ENCODE measurements at regions not wholly inside any gene's neighbourhood (a gene's known extent, or its start where the extent isn't known, plus 50 kb on each side); places are given as distances from the start of the nearest gene placed in this dataset.

DNA sequence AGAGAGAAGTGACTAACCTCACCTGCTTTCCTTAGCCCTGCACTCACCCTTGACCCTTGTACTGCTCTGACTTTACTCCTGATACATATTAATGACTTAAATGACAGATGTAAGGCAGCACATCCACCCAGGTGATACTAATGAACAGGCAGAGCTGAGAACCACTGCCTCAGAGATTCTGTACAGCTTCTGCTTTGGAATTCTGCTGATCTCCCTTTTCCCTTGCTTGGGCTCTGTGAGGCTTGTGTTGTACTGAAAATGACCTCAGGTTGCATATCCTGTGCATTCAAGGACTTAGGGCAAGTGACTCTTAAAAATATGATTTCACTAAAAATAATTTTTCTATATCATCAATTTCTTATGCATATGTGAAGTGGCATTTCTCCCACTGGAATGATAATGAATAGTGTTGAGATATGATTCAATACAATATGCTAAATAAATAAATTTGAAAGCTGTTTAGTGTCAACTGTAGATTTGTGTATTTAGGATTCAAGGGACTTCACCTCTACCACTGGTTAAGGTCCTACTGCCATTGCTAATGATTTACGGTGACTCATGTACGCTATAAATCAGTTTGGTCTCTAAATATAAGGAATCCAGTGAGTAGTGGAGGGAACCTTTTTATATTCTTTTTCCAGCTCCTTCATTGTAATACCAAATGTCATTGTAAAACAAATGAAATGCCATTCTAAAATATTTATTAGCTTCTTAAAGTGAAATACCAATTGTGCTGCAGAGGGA, 328.3 kb downstream of the SOCS6 start:
- no peak overlapping the region for H3K4me2 ChIP-seq (ENCODE audit: low read length)
- no peaks in the 10 kb centered on the region for H3K36me3 ChIP-seq (ENCODE audit: control insufficient read depth in 1 of 2, insufficient read depth in 2 of 2, low read length in 2 of 2)
- no peak overlapping the region for H3K4me3 ChIP-seq (replicated peaks in 1 of 2; ENCODE audit: low read depth in 1 of 2, low read length in 2 of 2)
- ATAC-seq (no peak), DNase-seq (ENCODE audit: low read depth, low spot score) (no peak)
- no peaks in the 10 kb centered on the region for H3K9me2 ChIP-seq (ENCODE audit: insufficient read depth)
- ChIA-PET RAD21 (ENCODE audit: low non-redundant PET in 1 of 2, low total read pairs in 2 of 2, uncharacterized antibody in 2 of 2, unreplicated experiment in 2 of 2) (no interaction called here), CTCF (no interaction called here), POLR2A (no interaction called here)
- H4K20me1 ChIP-seq (ENCODE audit: insufficient read depth), result no peaks in the 10 kb centered on the region
- H3K9me3 ChIP-seq (ENCODE audit: control insufficient read depth in 1 of 2, insufficient read depth in 1 of 2, low read depth in 1 of 2, low read length in 2 of 2), result no peaks in the 10 kb centered on the region
- BruUV-seq (replicated peaks), result no TSS peak
- TF ChIP-seq CEBPB (IDR thresholded peaks at IDR 0.05; ENCODE audit: low read depth) (no peak), FOSL1 (IDR thresholded peaks at IDR 0.05; ENCODE audit: low read depth) (no peak), EGR1 (IDR thresholded peaks at IDR 0.05; ENCODE audit: low read depth) (no peak), SRF (IDR thresholded peaks at IDR 0.05; ENCODE audit: low read depth) (no peak), ELF1 (IDR thresholded peaks at IDR 0.05; ENCODE audit: borderline replicate concordance, low read depth) (no peak), POLR2AphosphoS5 (IDR thresholded peaks at IDR 0.05; ENCODE audit: low read depth, low read length) (no peak), POLR2A (IDR thresholded peaks at IDR 0.05; ENCODE audit: borderline replicate concordance, extremely low read depth, insufficient read depth, insufficient read length) (no peak), ZFX (IDR thresholded peaks at IDR 0.05) (no peak), ZNF274 (IDR thresholded peaks at IDR 0.05; ENCODE audit: low read depth, low read length) (no peak), JUND (IDR thresholded peaks at IDR 0.05) (no peak), YY1 (IDR thresholded peaks at IDR 0.05; ENCODE audit: extremely low read depth, insufficient replicate concordance, low read depth, low read length) (no peak), TCF7L2 (IDR thresholded peaks at IDR 0.05; ENCODE audit: borderline replicate concordance, extremely low read depth, insufficient read depth, insufficient read length) (no peak), SP1 (IDR thresholded peaks at IDR 0.05; ENCODE audit: low read depth) (no peak), EZH2phosphoT487 (IDR thresholded peaks at IDR 0.05; ENCODE audit: borderline replicate concordance) (no peak)
- TF ChIP-seq, protein P1, sequence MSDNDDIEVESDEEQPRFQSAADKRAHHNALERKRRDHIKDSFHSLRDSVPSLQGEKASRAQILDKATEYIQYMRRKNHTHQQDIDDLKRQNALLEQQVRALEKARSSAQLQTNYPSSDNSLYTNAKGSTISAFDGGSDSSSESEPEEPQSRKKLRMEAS (IDR thresholded peaks at IDR 0.05), result no peak
- TF ChIP-seq, protein P2, sequence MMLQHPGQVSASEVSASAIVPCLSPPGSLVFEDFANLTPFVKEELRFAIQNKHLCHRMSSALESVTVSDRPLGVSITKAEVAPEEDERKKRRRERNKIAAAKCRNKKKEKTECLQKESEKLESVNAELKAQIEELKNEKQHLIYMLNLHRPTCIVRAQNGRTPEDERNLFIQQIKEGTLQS (IDR thresholded peaks at IDR 0.05), result no peak
- TF ChIP-seq, protein P3, sequence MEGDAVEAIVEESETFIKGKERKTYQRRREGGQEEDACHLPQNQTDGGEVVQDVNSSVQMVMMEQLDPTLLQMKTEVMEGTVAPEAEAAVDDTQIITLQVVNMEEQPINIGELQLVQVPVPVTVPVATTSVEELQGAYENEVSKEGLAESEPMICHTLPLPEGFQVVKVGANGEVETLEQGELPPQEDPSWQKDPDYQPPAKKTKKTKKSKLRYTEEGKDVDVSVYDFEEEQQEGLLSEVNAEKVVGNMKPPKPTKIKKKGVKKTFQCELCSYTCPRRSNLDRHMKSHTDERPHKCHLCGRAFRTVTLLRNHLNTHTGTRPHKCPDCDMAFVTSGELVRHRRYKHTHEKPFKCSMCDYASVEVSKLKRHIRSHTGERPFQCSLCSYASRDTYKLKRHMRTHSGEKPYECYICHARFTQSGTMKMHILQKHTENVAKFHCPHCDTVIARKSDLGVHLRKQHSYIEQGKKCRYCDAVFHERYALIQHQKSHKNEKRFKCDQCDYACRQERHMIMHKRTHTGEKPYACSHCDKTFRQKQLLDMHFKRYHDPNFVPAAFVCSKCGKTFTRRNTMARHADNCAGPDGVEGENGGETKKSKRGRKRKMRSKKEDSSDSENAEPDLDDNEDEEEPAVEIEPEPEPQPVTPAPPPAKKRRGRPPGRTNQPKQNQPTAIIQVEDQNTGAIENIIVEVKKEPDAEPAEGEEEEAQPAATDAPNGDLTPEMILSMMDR (IDR thresholded peaks at IDR 0.05 in 2 of 3, conservative IDR thresholded peaks at IDR 0.05 in 1 of 3; ENCODE audit: borderline replicate concordance in 1 of 3, insufficient read depth in 1 of 3, low read depth in 2 of 3, low read length in 2 of 3), result no peak
- TF ChIP-seq, protein P4, sequence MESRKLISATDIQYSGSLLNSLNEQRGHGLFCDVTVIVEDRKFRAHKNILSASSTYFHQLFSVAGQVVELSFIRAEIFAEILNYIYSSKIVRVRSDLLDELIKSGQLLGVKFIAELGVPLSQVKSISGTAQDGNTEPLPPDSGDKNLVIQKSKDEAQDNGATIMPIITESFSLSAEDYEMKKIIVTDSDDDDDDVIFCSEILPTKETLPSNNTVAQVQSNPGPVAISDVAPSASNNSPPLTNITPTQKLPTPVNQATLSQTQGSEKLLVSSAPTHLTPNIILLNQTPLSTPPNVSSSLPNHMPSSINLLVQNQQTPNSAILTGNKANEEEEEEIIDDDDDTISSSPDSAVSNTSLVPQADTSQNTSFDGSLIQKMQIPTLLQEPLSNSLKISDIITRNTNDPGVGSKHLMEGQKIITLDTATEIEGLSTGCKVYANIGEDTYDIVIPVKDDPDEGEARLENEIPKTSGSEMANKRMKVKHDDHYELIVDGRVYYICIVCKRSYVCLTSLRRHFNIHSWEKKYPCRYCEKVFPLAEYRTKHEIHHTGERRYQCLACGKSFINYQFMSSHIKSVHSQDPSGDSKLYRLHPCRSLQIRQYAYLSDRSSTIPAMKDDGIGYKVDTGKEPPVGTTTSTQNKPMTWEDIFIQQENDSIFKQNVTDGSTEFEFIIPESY (IDR thresholded peaks at IDR 0.05; ENCODE audit: extremely low read depth, insufficient replicate concordance, low read length), result no peak
- TF ChIP-seq, protein P5, sequence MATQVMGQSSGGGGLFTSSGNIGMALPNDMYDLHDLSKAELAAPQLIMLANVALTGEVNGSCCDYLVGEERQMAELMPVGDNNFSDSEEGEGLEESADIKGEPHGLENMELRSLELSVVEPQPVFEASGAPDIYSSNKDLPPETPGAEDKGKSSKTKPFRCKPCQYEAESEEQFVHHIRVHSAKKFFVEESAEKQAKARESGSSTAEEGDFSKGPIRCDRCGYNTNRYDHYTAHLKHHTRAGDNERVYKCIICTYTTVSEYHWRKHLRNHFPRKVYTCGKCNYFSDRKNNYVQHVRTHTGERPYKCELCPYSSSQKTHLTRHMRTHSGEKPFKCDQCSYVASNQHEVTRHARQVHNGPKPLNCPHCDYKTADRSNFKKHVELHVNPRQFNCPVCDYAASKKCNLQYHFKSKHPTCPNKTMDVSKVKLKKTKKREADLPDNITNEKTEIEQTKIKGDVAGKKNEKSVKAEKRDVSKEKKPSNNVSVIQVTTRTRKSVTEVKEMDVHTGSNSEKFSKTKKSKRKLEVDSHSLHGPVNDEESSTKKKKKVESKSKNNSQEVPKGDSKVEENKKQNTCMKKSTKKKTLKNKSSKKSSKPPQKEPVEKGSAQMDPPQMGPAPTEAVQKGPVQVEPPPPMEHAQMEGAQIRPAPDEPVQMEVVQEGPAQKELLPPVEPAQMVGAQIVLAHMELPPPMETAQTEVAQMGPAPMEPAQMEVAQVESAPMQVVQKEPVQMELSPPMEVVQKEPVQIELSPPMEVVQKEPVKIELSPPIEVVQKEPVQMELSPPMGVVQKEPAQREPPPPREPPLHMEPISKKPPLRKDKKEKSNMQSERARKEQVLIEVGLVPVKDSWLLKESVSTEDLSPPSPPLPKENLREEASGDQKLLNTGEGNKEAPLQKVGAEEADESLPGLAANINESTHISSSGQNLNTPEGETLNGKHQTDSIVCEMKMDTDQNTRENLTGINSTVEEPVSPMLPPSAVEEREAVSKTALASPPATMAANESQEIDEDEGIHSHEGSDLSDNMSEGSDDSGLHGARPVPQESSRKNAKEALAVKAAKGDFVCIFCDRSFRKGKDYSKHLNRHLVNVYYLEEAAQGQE (IDR thresholded peaks at IDR 0.05; ENCODE audit: low read depth), result no peak
- no peaks in the 10 kb centered on the region for H3K4me1 ChIP-seq (ENCODE audit: control insufficient read depth in 1 of 2, insufficient read depth in 2 of 2, low read length in 2 of 2)
- H3K79me2 ChIP-seq (ENCODE audit: insufficient read depth, low read length), result no peaks in the 10 kb centered on the region
- intact Hi-C loops (cut with micrococcal nuclease), result no loop called here
- no peak overlapping the region for H3K9ac ChIP-seq (ENCODE audit: low read length)
- no peak overlapping the region for H3K27ac ChIP-seq (ENCODE audit: low read depth, low read length)
- no peaks in the 10 kb centered on the region for H3K27me3 ChIP-seq (ENCODE audit: insufficient read depth, low read length)
- H2AFZ ChIP-seq (ENCODE audit: low read depth, low read length, poor library complexity, severe bottlenecking), result no peak overlapping the region

All from HCT116 (cell line).